Kidney capillary endothelial cell (primary cell): ENCODE measurements at regions not wholly inside any gene's neighbourhood (a gene's known extent, or its start where the extent isn't known, plus 50 kb on each side); places are given as distances from the start of the nearest gene placed in this dataset.
"Not testable (repeated sequence)": the region's sequence is repeated elsewhere in the genome, so short reads cannot be mapped to it uniquely, and the experiment has no call there.

Experiments used
- DNase-seq: peaks from one replicate; pipeline ENCODE4 v3.0.0-alpha.2; 2018; ENCODE audit warnings: low spot score

- DNase-seq = no peak
Observed at GRCh38 chr7:20466543-20467021, 135.9 kb downstream of the ITGB8 start.

- no peak for DNase-seq
Observed at GRCh38 chr7:20470082-20470481, 139.4 kb downstream of the ITGB8 start.

GRCh38 chr7:20470726-20471125 is 140.0 kb downstream of the ITGB8 start:
- no peak for DNase-seq

GRCh38 chr7:20474249-20474648 is 141.2 kb upstream of the ABCB5 start:
- no peak for DNase-seq

GRCh38 chr7:20475756-20476155 is 139.7 kb upstream of the ABCB5 start:
- DNase-seq = no peak

GRCh38 chr7:20477067-20477466 is 138.4 kb upstream of the ABCB5 start:
- no peak for DNase-seq

GRCh38 chr7:20479706-20480105 is 135.8 kb upstream of the ABCB5 start:
- DNase-seq = no peak

GRCh38 chr7:20482071-20482470 is 133.4 kb upstream of the ABCB5 start:
- DNase-seq = no peak

- no peak for DNase-seq
Observed at GRCh38 chr7:20484356-20484755, 131.1 kb upstream of the ABCB5 start.

- DNase-seq = no peak
Observed at GRCh38 chr7:20488850-20489249, 126.6 kb upstream of the ABCB5 start.

GRCh38 chr7:20491284-20491683 is 124.2 kb upstream of the ABCB5 start:
- no peak for DNase-seq

GRCh38 chr7:20494566-20494965 is 120.9 kb upstream of the ABCB5 start:
- no peak for DNase-seq

- not testable (repeated sequence) for DNase-seq
Observed at GRCh38 chr7:20501473-20501872, 114.0 kb upstream of the ABCB5 start.

- DNase-seq = no peak
Observed at GRCh38 chr7:20503278-20503950, 112.1 kb upstream of the ABCB5 start.

GRCh38 chr7:20504060-20504459 is 111.4 kb upstream of the ABCB5 start:
- no peak for DNase-seq

- DNase-seq = no peak
Observed at GRCh38 chr7:20506175-20506574, 109.3 kb upstream of the ABCB5 start.

GRCh38 chr7:20507157-20507556 is 108.3 kb upstream of the ABCB5 start:
- peak; percentile 16 for DNase-seq

GRCh38 chr7:20508109-20508508 is 107.4 kb upstream of the ABCB5 start:
- no peak for DNase-seq

GRCh38 chr7:20509892-20510572 is 105.4 kb upstream of the ABCB5 start:
- no peak for DNase-seq

GRCh38 chr7:20510573-20510900 is 104.9 kb upstream of the ABCB5 start:
- no peak for DNase-seq

- DNase-seq = no peak
Observed at GRCh38 chr7:20513341-20513740, 102.1 kb upstream of the ABCB5 start.

- DNase-seq = no peak
Observed at GRCh38 chr7:20513897-20514296, 101.6 kb upstream of the ABCB5 start.

- peak; percentile 68 for DNase-seq
Observed at GRCh38 chr7:20514364-20514763, 101.1 kb upstream of the ABCB5 start.

- no peak for DNase-seq
Observed at GRCh38 chr7:20519645-20520044, 95.8 kb upstream of the ABCB5 start.
